ENCODE measurements at regions not wholly inside any gene's neighbourhood (a gene's known extent, or its start where the extent isn't known, plus 50 kb on each side); places are given as distances from the start of the nearest gene placed in this dataset.
A peak's percentile ranks its signal among the peaks of the same experiment; 100 is the strongest.

GRCh38 chr4:124427095-124427767, 285.3 kb downstream of the ANKRD50 start:
- no peak overlapping the region for H3K4me3 ChIP-seq (ENCODE audit: low read length)
- TF ChIP-seq CTCF (conservative IDR thresholded peaks at IDR 0.05; ENCODE audit: low read depth, low read length) = no peak
- no peak for DNase-seq (ENCODE audit: low read depth)

- no peak for TF ChIP-seq CTCF (conservative IDR thresholded peaks at IDR 0.05; ENCODE audit: low read depth, low read length)
- no peak for DNase-seq (ENCODE audit: low read depth)
- no peak overlapping the region for H3K4me3 ChIP-seq (ENCODE audit: low read length)
Measured at GRCh38 chr4:124428648-124429047, 283.9 kb downstream of the ANKRD50 start.

- peak; percentile 6 for TF ChIP-seq CTCF (conservative IDR thresholded peaks at IDR 0.05; ENCODE audit: low read depth, low read length)
- DNase-seq (ENCODE audit: low read depth) = no peak
- no peak overlapping the region for H3K4me3 ChIP-seq (ENCODE audit: low read length)
Measured at GRCh38 chr4:124429746-124430250, 282.7 kb downstream of the ANKRD50 start.

- no peak for DNase-seq (ENCODE audit: low read depth)
- no peak for TF ChIP-seq CTCF (conservative IDR thresholded peaks at IDR 0.05; ENCODE audit: low read depth, low read length)
- no peak overlapping the region for H3K4me3 ChIP-seq (ENCODE audit: low read length)
Measured at GRCh38 chr4:124431653-124432192, 280.8 kb downstream of the ANKRD50 start.

GRCh38 chr4:124432500-124432899, 280.0 kb downstream of the ANKRD50 start:
- TF ChIP-seq CTCF (conservative IDR thresholded peaks at IDR 0.05; ENCODE audit: low read depth, low read length) = no peak
- peak; percentile 85 for DNase-seq (ENCODE audit: low read depth)

GRCh38 chr4:124433044-124433443, 279.5 kb downstream of the ANKRD50 start:
- no peak for TF ChIP-seq CTCF (conservative IDR thresholded peaks at IDR 0.05; ENCODE audit: low read depth, low read length)
- no peak for DNase-seq (ENCODE audit: low read depth)
- H3K4me3 ChIP-seq (ENCODE audit: low read length) = no peak overlapping the region

More at GRCh38 chr4:124432500-124432899, 280.0 kb downstream of the ANKRD50 start:
- no peak overlapping the region for H3K4me3 ChIP-seq (ENCODE audit: low read length)

GRCh38 chr4:124433500-124433899, 279.0 kb downstream of the ANKRD50 start:
- H3K4me3 ChIP-seq (ENCODE audit: low read length) = no peak overlapping the region
- TF ChIP-seq CTCF (conservative IDR thresholded peaks at IDR 0.05; ENCODE audit: low read depth, low read length) = no peak
- DNase-seq (ENCODE audit: low read depth) = no peak
